GM23338 (cell line): ENCODE measurements at regions not wholly inside any gene's neighbourhood (a gene's known extent, or its start where the extent isn't known, plus 50 kb on each side); places are given as distances from the start of the nearest gene placed in this dataset.

Experiments
- ATAC-seq: fragments of 200-7000 bp; cut with Tn5 transposase; 3 replicates; pipeline ENCODE4 v1.9.1; 2020
- DNase-seq: peaks from one replicate; pipeline ENCODE4 v3.0.0-alpha.2; 2015; ENCODE audit warnings: low spot score
- H2AFZ ChIP-seq: fragments of 200-600 bp; sonication (generic); 2 replicates; pipeline ENCODE4 v1.8.0; 2016; ENCODE audit warnings: antibody characterized with exemption, mild to moderate bottlenecking, moderate library complexity
- H3F3A ChIP-seq: fragments of 200-600 bp; sonication (generic); replicated peaks from 2 replicates; pipeline ENCODE4 v1.8.0; 2017; ENCODE audit warnings: antibody characterized with exemption, mixed run types, low read depth
- H3K27ac ChIP-seq: fragments of 200-600 bp; sonication (generic); 2 replicates; pipeline ENCODE4 v1.6.1; 2016; ENCODE audit warnings: low read depth
- H3K27me3 ChIP-seq: fragments of 200-600 bp; sonication (generic); 2 replicates; pipeline ENCODE4 v1.8.0; 2016; ENCODE audit warnings: mild to moderate bottlenecking, mixed run types, moderate library complexity; ENCODE audit not compliant: insufficient read depth
- H3K36me3 ChIP-seq: fragments of 200-600 bp; sonication (generic); 2 replicates; pipeline ENCODE4 v1.8.0; 2016; ENCODE audit warnings: mild to moderate bottlenecking; ENCODE audit not compliant: insufficient read depth
- H3K4me1 ChIP-seq: fragments of 200-600 bp; sonication (generic); 2 replicates; pipeline ENCODE4 v1.8.0; 2016; ENCODE audit warnings: mild to moderate bottlenecking, moderate library complexity; ENCODE audit not compliant: insufficient read depth
- H3K4me2 ChIP-seq: fragments of 200-600 bp; sonication (generic); 2 replicates; pipeline ENCODE4 v1.7.1; 2017; ENCODE audit warnings: mixed run types
- H3K4me3 ChIP-seq: fragments of 200-600 bp; sonication (generic); 2 replicates; pipeline ENCODE4 v1.6.1; 2016; ENCODE audit warnings: mixed run types
- H3K79me2 ChIP-seq: fragments of 200-600 bp; sonication (generic); replicated peaks from 2 replicates; pipeline ENCODE4 v1.8.0; 2017; ENCODE audit warnings: mild to moderate bottlenecking; ENCODE audit not compliant: insufficient read depth
- H3K9me2 ChIP-seq: fragments of 200-600 bp; sonication (generic); 2 replicates; pipeline ENCODE4 v1.8.0; 2017; ENCODE audit not compliant: insufficient read depth
- H4K20me1 ChIP-seq: fragments of 200-600 bp; sonication (generic); replicated peaks from 2 replicates; pipeline ENCODE4 v1.8.0; 2017; ENCODE audit warnings: mild to moderate bottlenecking; ENCODE audit not compliant: insufficient read depth
- H3K27ac Mint-ChIP-seq: 2 replicates; pipeline ENCODE4 v1.8.0; 2020; ENCODE audit warnings: inconsistent platforms, mild to moderate bottlenecking, moderate library complexity, mixed read lengths
- H3K27me3 Mint-ChIP-seq: 3 replicates; pipeline ENCODE4 v1.8.0; 2022; ENCODE audit warnings: low read depth, mild to moderate bottlenecking, moderate library complexity, mixed read lengths, inconsistent platforms; ENCODE audit not compliant: insufficient read depth, poor library complexity
- H3K36me3 Mint-ChIP-seq: 3 replicates; pipeline ENCODE4 v1.8.0; 2021; ENCODE audit warnings: low read depth, mild to moderate bottlenecking, inconsistent platforms, moderate library complexity, mixed read lengths
- H3K4me1 Mint-ChIP-seq: 3 replicates; pipeline ENCODE4 v1.8.0; 2020; ENCODE audit warnings: mild to moderate bottlenecking, inconsistent platforms, mixed read lengths
- H3K4me3 Mint-ChIP-seq: 3 replicates; pipeline ENCODE4 v1.8.0; 2021; ENCODE audit warnings: moderate library complexity, mild to moderate bottlenecking, inconsistent platforms, mixed read lengths
- H3K9me3 Mint-ChIP-seq: 3 replicates; pipeline ENCODE4 v1.8.0; 2020; ENCODE audit warnings: moderate library complexity, mild to moderate bottlenecking, inconsistent platforms, mixed read lengths
- CREB1 ChIP-seq: fragments of 250-450 bp; sonication (Bioruptor Pico); IDR thresholded peaks from 2 replicates; pipeline ENCODE4 v1.5.0; 2020; ENCODE audit warnings: low read depth, mild to moderate bottlenecking, moderate library complexity
- CTCF ChIP-seq, 2 experiments: fragments of 200-600 bp in 1 of 2; sonication (generic) in 1 of 2; conservative IDR thresholded peaks; 2 replicates each; pipeline versions ENCODE4 v1.5.1 to v1.6.1; 2016 to 2017; ENCODE audit warnings: antibody characterized with exemption in 2 of 2, low read depth in 2 of 2, mild to moderate bottlenecking in 2 of 2, moderate library complexity in 1 of 2
- ZNF331 ChIP-seq: fragments of 250-450 bp; sonication (Bioruptor Pico); IDR thresholded peaks from 2 replicates; pipeline ENCODE4 v1.5.0; 2020; ENCODE audit warnings: low read depth, mild to moderate bottlenecking, moderate library complexity
- ZNF462 ChIP-seq: fragments of 250-450 bp; sonication (Bioruptor Pico); IDR thresholded peaks from 2 replicates; pipeline ENCODE4 v1.5.0; 2020; ENCODE audit warnings: mild to moderate bottlenecking, moderate library complexity

- TF ChIP-seq ZNF462 (no peak), ZNF331 (CRISPR knock-in tag) (no peak)
Measured at GRCh38 chr5:82599692-82600091, 321.5 kb upstream of the RPS23 start (continued).

- Histone ChIP-seq H3K9me2 (no peaks in the 10 kb centered on the region), H2AFZ (no peak overlapping the region)
Measured at GRCh38 chr5:82599030-82599429, 320.9 kb upstream of the RPS23 start.

More at GRCh38 chr5:82599030-82599429, 320.9 kb upstream of the RPS23 start:
- Histone ChIP-seq H3K79me2 (no peaks in the 10 kb centered on the region), H3K27me3 (no peaks in the 10 kb centered on the region), H3K27ac (no peak overlapping the region), H3K4me2 (no peak overlapping the region), H3K4me1 (peaks cover 29% of the 10 kb centered on the region), H3K36me3 (no peaks in the 10 kb centered on the region), H3K4me3 (no peak overlapping the region), H3F3A (no peaks in the 10 kb centered on the region), H4K20me1 (no peaks in the 10 kb centered on the region)
- TF ChIP-seq CTCF (conservative IDR thresholded peaks at IDR 0.05; ENCODE audit: low read depth in 2 of 2) (no peak), CREB1 (CRISPR knock-in tag) (no peak), ZNF331 (CRISPR knock-in tag) (no peak)
- H3K9me3 Mint-ChIP-seq, result no peaks in the 10 kb centered on the region
- no peaks in the 10 kb centered on the region for H3K36me3 Mint-ChIP-seq
- no peak overlapping the region for H3K4me3 Mint-ChIP-seq
- ATAC-seq, result no peak
- peaks cover 31% of the 10 kb centered on the region for H3K4me1 Mint-ChIP-seq
- no peak overlapping the region for H3K27ac Mint-ChIP-seq
- DNase-seq, result no peak
- peaks cover 2% of the 10 kb centered on the region for H3K27me3 Mint-ChIP-seq
